Smooth muscle cell (in vitro differentiated cells): ENCODE measurements at regions not wholly inside any gene's neighbourhood (a gene's known extent, or its start where the extent isn't known, plus 50 kb on each side); places are given as distances from the start of the nearest gene placed in this dataset.
A peak's percentile ranks its signal among the peaks of the same experiment; 100 is the strongest.

Source experiments
- DNase-seq: peaks from one replicate; lab custom pipeline; 2025; ENCODE audit not compliant: unreplicated experiment; lab: John Stamatoyannopoulos, UW
- H2AFZ ChIP-seq: fragments of 200-600 bp; sonication (generic); 2 replicates; pipeline ENCODE4 v1.6.0; 2016; ENCODE audit warnings: antibody characterized with exemption, low read depth, mild to moderate bottlenecking
- H3F3A ChIP-seq: fragments of 200-600 bp; sonication (generic); 2 replicates; pipeline ENCODE4 v1.6.0; 2017; ENCODE audit warnings: antibody characterized with exemption, low read depth
- H3K27ac ChIP-seq: fragments of 200-600 bp; sonication (generic); 2 replicates; pipeline ENCODE4 v1.5.1; 2016; ENCODE audit warnings: low read depth, mild to moderate bottlenecking
- H3K27me3 ChIP-seq: fragments of 200-600 bp; sonication (generic); 2 replicates; pipeline ENCODE4 v1.6.1; 2016; ENCODE audit warnings: low read depth, mild to moderate bottlenecking
- H3K36me3 ChIP-seq: fragments of 200-600 bp; sonication (generic); 2 replicates; pipeline ENCODE4 v1.5.1; 2016; ENCODE audit warnings: low read depth
- H3K4me1 ChIP-seq: fragments of 200-600 bp; sonication (generic); 2 replicates; pipeline ENCODE4 v1.5.1; 2016; ENCODE audit warnings: low read depth
- H3K4me2 ChIP-seq: fragments of 200-600 bp; sonication (generic); 2 replicates; pipeline ENCODE4 v1.6.0; 2016; ENCODE audit warnings: mild to moderate bottlenecking
- H3K4me3 ChIP-seq: fragments of 200-600 bp; sonication (generic); 2 replicates; pipeline ENCODE4 v1.5.1; 2016; ENCODE audit warnings: mild to moderate bottlenecking
- H3K79me2 ChIP-seq: fragments of 200-600 bp; sonication (generic); 2 replicates; pipeline ENCODE4 v1.6.0; 2016; ENCODE audit warnings: low read depth, mild to moderate bottlenecking
- H3K9ac ChIP-seq: fragments of 200-600 bp; sonication (generic); 2 replicates; pipeline ENCODE4 v1.6.0; 2016; ENCODE audit warnings: low read depth
- H3K9me3 ChIP-seq: fragments of 200-600 bp; sonication (generic); replicated peaks from 2 replicates; pipeline ENCODE4 v1.5.1; 2016; ENCODE audit warnings: low read depth
- H4K20me1 ChIP-seq: fragments of 200-600 bp; sonication (generic); 2 replicates; pipeline ENCODE4 v1.6.0; 2016; ENCODE audit warnings: low read depth
- WGBS: methylation state at CpG from one replicate; pipeline ENCODE4 v1.1.7; 2016; ENCODE audit warnings: low lambda C conversion rate; 5-methylcytosine and 5-hydroxymethylcytosine counted together
- TF ChIP-seq, protein P1 (sequence below): fragments of 200-600 bp; sonication (generic); IDR thresholded peaks from 2 replicates; pipeline ENCODE4 v1.5.1; 2017; ENCODE audit warnings: borderline replicate concordance, mild to moderate bottlenecking, antibody characterized with exemption; ENCODE audit not compliant: insufficient read depth, poor library complexity, severe bottlenecking

DNA sequence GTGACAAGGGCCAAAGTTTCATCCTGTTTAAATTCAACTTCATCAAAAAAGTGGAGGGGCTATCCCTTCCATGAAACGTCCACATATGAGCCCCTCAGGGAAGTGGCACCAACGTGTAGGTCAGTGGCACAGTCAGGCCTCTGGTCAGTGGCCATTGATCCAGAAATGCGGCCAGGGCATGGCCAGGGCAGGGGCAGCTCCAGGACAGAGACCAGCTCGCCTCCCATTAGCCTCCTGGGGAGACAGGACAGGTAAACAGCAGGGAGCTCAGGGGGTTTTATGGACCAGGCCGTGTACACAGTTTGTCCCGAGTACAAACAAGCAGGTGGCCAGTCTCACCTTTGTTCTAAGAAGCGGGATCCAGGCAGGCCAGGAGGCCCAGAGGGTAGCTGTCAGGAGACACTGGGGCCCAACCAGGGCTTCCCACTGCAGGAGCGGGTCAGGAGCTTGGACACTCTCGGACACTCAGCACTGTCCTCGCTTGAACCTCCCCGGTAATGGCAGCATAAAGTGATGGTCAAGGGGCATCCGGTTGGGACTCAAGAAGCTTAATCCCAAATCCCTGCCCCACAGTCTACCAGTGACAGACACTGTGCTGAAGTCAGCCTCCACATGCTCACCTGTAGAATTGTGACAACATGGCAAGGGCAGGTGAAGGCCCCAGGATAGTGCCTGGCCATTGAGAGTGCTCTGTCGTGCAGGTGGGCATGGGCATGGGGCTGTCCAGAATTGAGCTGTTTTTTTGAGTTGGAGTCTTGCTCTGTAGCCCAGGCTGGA is 144.1 kb upstream of the ERRFI1 start:
- TF ChIP-seq, protein P1, sequence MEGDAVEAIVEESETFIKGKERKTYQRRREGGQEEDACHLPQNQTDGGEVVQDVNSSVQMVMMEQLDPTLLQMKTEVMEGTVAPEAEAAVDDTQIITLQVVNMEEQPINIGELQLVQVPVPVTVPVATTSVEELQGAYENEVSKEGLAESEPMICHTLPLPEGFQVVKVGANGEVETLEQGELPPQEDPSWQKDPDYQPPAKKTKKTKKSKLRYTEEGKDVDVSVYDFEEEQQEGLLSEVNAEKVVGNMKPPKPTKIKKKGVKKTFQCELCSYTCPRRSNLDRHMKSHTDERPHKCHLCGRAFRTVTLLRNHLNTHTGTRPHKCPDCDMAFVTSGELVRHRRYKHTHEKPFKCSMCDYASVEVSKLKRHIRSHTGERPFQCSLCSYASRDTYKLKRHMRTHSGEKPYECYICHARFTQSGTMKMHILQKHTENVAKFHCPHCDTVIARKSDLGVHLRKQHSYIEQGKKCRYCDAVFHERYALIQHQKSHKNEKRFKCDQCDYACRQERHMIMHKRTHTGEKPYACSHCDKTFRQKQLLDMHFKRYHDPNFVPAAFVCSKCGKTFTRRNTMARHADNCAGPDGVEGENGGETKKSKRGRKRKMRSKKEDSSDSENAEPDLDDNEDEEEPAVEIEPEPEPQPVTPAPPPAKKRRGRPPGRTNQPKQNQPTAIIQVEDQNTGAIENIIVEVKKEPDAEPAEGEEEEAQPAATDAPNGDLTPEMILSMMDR = no peak
- Histone ChIP-seq H3K27me3 (no peaks in the 10 kb centered on the region), H3K4me1 (peaks cover 6% of the 10 kb centered on the region), H3K9me3 (no peaks in the 10 kb centered on the region), H3F3A (no peaks in the 10 kb centered on the region), H3K79me2 (no peaks in the 10 kb centered on the region), H2AFZ (no peak overlapping the region), H3K4me3 (no peak overlapping the region), H4K20me1 (no peaks in the 10 kb centered on the region), H3K36me3 (no peaks in the 10 kb centered on the region), H3K27ac (no peak overlapping the region), H3K4me2 (no peak overlapping the region), H3K9ac (no peak overlapping the region)
- DNase-seq = no peak
- WGBS = 89% methylated on average over 13 of the region's 13 CpGs

DNA sequence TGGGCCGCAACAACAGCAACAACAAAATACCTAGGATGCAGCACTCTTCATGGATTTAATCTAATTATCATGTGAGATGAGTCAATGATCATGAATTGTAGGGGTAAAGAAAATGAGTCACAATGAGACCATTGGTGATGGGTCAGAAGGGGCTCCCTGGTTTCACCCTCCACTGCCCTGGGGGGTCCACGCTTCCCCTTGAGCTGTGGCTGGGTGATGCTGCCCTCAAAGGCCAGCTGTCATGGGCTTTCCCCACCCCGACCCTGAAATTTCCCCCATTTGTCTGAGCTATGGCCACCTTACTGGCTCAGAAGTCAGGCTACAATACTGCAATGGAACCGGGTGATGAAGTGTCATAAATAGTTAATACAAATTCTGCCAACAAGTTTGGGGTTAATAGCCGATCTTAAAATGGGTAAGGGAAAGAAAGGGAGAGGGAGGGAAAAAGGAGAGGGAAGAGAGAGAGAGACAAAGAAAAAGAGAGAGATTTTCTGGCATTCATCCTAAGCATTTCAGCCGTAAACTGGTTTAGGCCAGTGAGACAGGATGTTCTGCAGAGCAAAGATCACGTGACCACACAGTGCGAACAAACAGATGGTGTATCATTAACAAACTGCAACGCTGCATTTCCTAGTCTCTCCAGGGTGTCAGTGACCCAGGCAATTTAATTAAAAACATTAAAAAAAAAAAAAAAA is 143.4 kb upstream of the ERRFI1 start:
- Histone ChIP-seq H3F3A (no peaks in the 10 kb centered on the region), H3K9me3 (no peaks in the 10 kb centered on the region), H3K4me1 (peaks cover 6% of the 10 kb centered on the region), H3K4me2 (no peak overlapping the region), H3K4me3 (no peak overlapping the region), H4K20me1 (no peaks in the 10 kb centered on the region), H3K27ac (peak overlapping the region; percentile 30), H2AFZ (peak overlapping the region; percentile 68), H3K79me2 (no peaks in the 10 kb centered on the region), H3K36me3 (no peaks in the 10 kb centered on the region), H3K27me3 (no peaks in the 10 kb centered on the region), H3K9ac (no peak overlapping the region)
- WGBS = 49% methylated on average over 9 of the region's 9 CpGs
- DNase-seq = no peak
- TF ChIP-seq, protein P1 = no peak

DNA sequence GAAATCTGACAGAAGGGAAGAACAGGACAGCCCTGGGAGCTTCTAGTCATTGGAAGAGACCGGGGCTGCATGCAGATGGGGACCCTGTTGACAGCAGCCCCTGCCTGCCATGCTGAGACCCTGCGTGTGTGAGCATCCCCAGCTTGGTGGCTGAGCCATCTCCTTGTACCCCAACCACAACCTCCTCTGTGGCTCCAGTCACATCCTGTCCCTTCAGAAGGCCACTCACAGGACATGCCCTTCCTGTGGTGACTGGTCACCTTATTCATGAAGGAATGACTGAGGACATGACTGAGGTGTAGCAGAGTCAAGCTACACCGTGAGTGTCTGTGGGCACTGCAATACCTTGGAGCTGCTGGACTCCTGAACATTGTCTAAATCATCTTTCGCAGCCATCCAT is 141.8 kb upstream of the ERRFI1 start:
- Histone ChIP-seq H3K9ac (no peak overlapping the region), H3K4me2 (no peak overlapping the region), H3F3A (no peaks in the 10 kb centered on the region), H3K9me3 (no peaks in the 10 kb centered on the region), H2AFZ (no peak overlapping the region), H3K27me3 (no peaks in the 10 kb centered on the region), H3K36me3 (no peaks in the 10 kb centered on the region), H3K4me3 (no peak overlapping the region), H4K20me1 (no peaks in the 10 kb centered on the region), H3K79me2 (no peaks in the 10 kb centered on the region), H3K27ac (no peak overlapping the region), H3K4me1 (peaks cover 6% of the 10 kb centered on the region)
- 92% methylated on average over 4 of the region's 4 CpGs for WGBS
- TF ChIP-seq, protein P1 = no peak
- DNase-seq = no peak
